GM19043 (cell line): ENCODE measurements at regions not wholly inside any gene's neighbourhood (a gene's known extent, or its start where the extent isn't known, plus 50 kb on each side); places are given as distances from the start of the nearest gene placed in this dataset.
A peak's percentile ranks its signal among the peaks of the same experiment; 100 is the strongest.

Experiments
- ATAC-seq: cut with Tn5 transposase; IDR thresholded peaks from one replicate; pipeline ENCODE4 v1.9.1; 2021; ENCODE audit warnings: low read depth; ENCODE audit not compliant: unreplicated experiment

GRCh38 chrY:13127476-13127875, 222.8 kb downstream of the DDX3Y start:
- ATAC-seq: peak; percentile 74

DNA sequence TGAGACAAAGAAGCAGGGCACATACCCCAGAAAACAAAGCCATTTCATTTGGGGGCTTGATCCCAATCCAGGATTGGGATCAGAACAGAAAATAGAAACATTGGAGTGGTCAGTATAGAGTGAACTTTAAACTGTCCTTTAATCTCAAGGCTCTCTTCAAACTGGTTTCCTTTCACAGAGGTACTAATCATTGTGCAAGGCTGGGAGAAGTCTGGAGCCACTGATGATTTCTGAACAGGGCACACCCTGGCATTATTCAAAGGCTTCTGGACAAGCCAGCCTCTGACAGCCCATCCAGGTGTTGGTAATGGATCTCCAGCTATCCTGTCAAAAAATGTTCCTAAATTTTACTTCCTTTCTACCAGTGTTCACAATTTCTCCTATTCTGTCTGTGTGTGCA, 244.5 kb downstream of the DDX3Y start:
- ATAC-seq: no peak

DNA sequence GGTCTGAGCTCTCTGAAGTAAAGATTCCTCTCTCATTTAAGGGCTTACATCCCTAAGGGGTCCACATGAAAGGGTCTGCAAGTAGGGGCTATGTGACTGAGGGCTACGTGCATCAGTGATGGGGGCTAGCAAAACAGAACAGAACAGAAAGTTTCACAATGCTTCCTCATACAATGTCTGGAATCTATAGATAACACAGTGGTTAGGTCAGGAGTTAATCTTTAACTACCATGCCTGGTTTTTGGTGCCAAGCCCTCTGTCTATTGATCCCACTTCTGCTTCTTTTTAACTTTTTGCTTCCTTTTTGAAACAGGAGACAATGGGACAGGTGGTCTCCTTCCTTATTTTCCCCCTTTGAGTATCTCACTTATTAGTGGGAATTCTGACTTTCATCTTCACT, 263.0 kb downstream of the DDX3Y start:
- no peak for ATAC-seq

GRCh38 chrY:13168257-13168656, 263.6 kb downstream of the DDX3Y start:
- ATAC-seq: no peak
